Calu3 (cell line): ENCODE measurements at regions not wholly inside any gene's neighbourhood (a gene's known extent, or its start where the extent isn't known, plus 50 kb on each side); places are given as distances from the start of the nearest gene placed in this dataset.

Experiments
- BruUV-seq: library from RNA; stranded (reverse); fragments of 400-500 nt; replicated peaks from 2 replicates; lab custom pipeline; 2021; lab: Mats Ljungman, UMichigan
- CTCF ChIA-PET: fragments of 300-600 bp; sonication (Branson Sonifier 250); formaldehyde crosslinking; loops from one replicate; lab custom pipeline; 2022; ENCODE audit warnings: antibody characterized with exemption; lab: Charles Lee
- DNase-seq: peaks from one replicate; pipeline ENCODE4 v3.0.0; 2022
- H3K27ac Mint-ChIP-seq: one replicate; pipeline ENCODE4 v1.8.0; 2022; ENCODE audit warnings: mixed read lengths; ENCODE audit not compliant: unreplicated experiment
- H3K27me3 Mint-ChIP-seq: one replicate; pipeline ENCODE4 v1.8.0; 2022; ENCODE audit warnings: mixed read lengths; ENCODE audit not compliant: unreplicated experiment
- H3K36me3 Mint-ChIP-seq: one replicate; pipeline ENCODE4 v1.8.0; 2022; ENCODE audit warnings: mild to moderate bottlenecking, moderate library complexity, mixed read lengths; ENCODE audit not compliant: insufficient read depth, unreplicated experiment
- H3K4me1 Mint-ChIP-seq: one replicate; pipeline ENCODE4 v1.8.0; 2022; ENCODE audit warnings: mild to moderate bottlenecking, low read depth, mixed read lengths; ENCODE audit not compliant: unreplicated experiment
- H3K4me3 Mint-ChIP-seq: one replicate; pipeline ENCODE4 v1.8.0; 2022; ENCODE audit warnings: mild to moderate bottlenecking, low read depth, moderate library complexity, mixed read lengths; ENCODE audit not compliant: unreplicated experiment
- H3K9me3 Mint-ChIP-seq: one replicate; pipeline ENCODE4 v1.8.0; 2022; ENCODE audit warnings: low read depth, mixed read lengths; ENCODE audit not compliant: unreplicated experiment
- intact Hi-C: fragments of 100-400 bp; cut with micrococcal nuclease; formaldehyde crosslinking; loops from one replicate; pipeline ENCODE4 v1.10.0; 2022; ENCODE audit not compliant: unreplicated experiment
- TF ChIP-seq, protein P1 (sequence below): fragments of 200-600 bp; IDR thresholded peaks from one replicate; pipeline ENCODE4 v1.8.0; 2022; ENCODE audit warnings: antibody characterized with exemption; ENCODE audit not compliant: unreplicated experiment

GRCh38 chr2:62407401-62407800 lies 98.6 kb downstream of the TMEM17 start:
- CTCF ChIA-PET, result interaction anchor here (0.6 to 0.7 kb wide), 2 partner anchors 9 to 694 kb away, joined by 3 to 9 read pairs; no protein-coding TSS in a partner anchor
- intact Hi-C loops, result loop anchor here (5.0 kb wide), 3 partner anchors 100 to 210 kb away; partner anchors contain the start of gene B3GNT2
- no peaks in the 10 kb centered on the region for H3K27me3 Mint-ChIP-seq
- H3K4me3 Mint-ChIP-seq, result no peak overlapping the region
- no TSS peak for BruUV-seq
- peaks cover 35% of the 10 kb centered on the region for H3K4me1 Mint-ChIP-seq
- TF ChIP-seq, protein P1, sequence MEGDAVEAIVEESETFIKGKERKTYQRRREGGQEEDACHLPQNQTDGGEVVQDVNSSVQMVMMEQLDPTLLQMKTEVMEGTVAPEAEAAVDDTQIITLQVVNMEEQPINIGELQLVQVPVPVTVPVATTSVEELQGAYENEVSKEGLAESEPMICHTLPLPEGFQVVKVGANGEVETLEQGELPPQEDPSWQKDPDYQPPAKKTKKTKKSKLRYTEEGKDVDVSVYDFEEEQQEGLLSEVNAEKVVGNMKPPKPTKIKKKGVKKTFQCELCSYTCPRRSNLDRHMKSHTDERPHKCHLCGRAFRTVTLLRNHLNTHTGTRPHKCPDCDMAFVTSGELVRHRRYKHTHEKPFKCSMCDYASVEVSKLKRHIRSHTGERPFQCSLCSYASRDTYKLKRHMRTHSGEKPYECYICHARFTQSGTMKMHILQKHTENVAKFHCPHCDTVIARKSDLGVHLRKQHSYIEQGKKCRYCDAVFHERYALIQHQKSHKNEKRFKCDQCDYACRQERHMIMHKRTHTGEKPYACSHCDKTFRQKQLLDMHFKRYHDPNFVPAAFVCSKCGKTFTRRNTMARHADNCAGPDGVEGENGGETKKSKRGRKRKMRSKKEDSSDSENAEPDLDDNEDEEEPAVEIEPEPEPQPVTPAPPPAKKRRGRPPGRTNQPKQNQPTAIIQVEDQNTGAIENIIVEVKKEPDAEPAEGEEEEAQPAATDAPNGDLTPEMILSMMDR, result no peak
- no peaks in the 10 kb centered on the region for H3K36me3 Mint-ChIP-seq
- DNase-seq, result no peak
- no peaks in the 10 kb centered on the region for H3K9me3 Mint-ChIP-seq
- H3K27ac Mint-ChIP-seq, result no peak overlapping the region

DNA sequence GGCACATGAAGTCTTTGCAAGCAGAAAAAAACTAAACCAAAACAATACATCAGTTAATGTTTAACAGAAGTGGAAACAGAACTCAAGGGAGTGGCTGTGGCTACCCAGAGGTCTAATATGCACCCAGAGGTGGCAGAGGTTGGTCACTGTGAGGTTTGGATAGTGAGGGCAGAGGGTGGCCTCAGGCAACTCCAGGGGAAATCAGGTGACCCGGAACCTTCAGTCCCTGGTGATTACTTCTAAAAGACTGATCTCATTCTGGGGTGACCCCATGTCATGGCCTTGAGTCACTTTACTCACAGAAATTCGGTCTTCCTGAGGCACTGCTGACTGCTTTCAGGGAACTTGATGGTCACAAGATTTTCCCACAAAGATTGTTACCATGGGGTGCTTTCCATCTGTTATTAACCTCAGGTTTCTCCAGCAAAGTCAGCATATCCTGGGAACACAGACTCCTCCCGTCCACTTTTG lies 99.4 kb downstream of the TMEM17 start:
- CTCF ChIA-PET, result no interaction called here
- peak overlapping the region; percentile 37 for H3K27ac Mint-ChIP-seq

DNA sequence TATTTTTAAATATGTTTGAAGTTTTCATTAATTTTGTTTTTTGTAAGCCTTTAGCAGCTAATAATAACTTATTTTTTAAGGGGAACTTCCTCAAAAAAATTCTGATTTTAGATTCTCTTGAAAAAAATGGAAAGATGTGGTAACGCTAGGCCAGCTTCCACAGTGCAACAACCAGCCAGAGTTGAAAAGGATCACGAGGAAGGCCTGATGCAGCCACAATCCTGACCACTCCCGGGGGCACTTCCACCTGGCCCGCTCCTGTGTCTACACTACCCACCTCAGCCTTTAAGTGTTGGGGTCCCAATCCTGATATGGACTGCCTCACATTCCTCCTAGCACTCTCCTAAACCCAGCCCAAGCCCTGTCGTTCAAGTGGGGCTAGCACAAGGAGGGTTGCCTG lies 101.1 kb downstream of the TMEM17 start:
- Mint-ChIP-seq H3K9me3 (peaks cover 4% of the 10 kb centered on the region), H3K27ac (no peak overlapping the region), H3K4me3 (no peak overlapping the region), H3K4me1 (peaks cover 17% of the 10 kb centered on the region), H3K27me3 (no peaks in the 10 kb centered on the region), H3K36me3 (no peaks in the 10 kb centered on the region)
- no peak for DNase-seq
- TF ChIP-seq, protein P1, result no peak
- no TSS peak for BruUV-seq
- intact Hi-C loops, result loop anchor here (5.0 kb wide), 3 partner anchors 98 to 208 kb away; partner anchors contain the start of gene B3GNT2
- CTCF ChIA-PET, result no interaction called here

More for the DNA sequence above, 99.4 kb downstream of the TMEM17 start:
- Mint-ChIP-seq H3K9me3 (peaks cover 4% of the 10 kb centered on the region), H3K4me1 (peaks cover 28% of the 10 kb centered on the region), H3K36me3 (no peaks in the 10 kb centered on the region), H3K27me3 (no peaks in the 10 kb centered on the region), H3K4me3 (no peak overlapping the region)
- TF ChIP-seq, protein P1, result no peak
- intact Hi-C loops, result loop anchor here (5.0 kb wide), 3 partner anchors 99 to 209 kb away; partner anchors contain the start of gene B3GNT2
- BruUV-seq, result no TSS peak
- peak; percentile 38 for DNase-seq

- peaks cover 4% of the 10 kb centered on the region for H3K9me3 Mint-ChIP-seq
- intact Hi-C loops, result no loop called here
- H3K4me1 Mint-ChIP-seq, result peaks cover 14% of the 10 kb centered on the region
- TF ChIP-seq, protein P1, result no peak
- H3K27ac Mint-ChIP-seq, result no peak overlapping the region
- CTCF ChIA-PET, result no interaction called here
- no TSS peak for BruUV-seq
- no peak for DNase-seq
- H3K27me3 Mint-ChIP-seq, result no peaks in the 10 kb centered on the region
- no peak overlapping the region for H3K4me3 Mint-ChIP-seq
- no peaks in the 10 kb centered on the region for H3K36me3 Mint-ChIP-seq
Measured at GRCh38 chr2:62402156-62402555, 103.8 kb downstream of the TMEM17 start.
